GM19324 (cell line): ENCODE measurements at regions not wholly inside any gene's neighbourhood (a gene's known extent, or its start where the extent isn't known, plus 50 kb on each side); places are given as distances from the start of the nearest gene placed in this dataset.

Experiments used
- ATAC-seq: cut with Tn5 transposase; IDR thresholded peaks from one replicate; pipeline ENCODE4 v1.9.1; 2021; ENCODE audit warnings: mild to moderate bottlenecking, moderate library complexity; ENCODE audit not compliant: unreplicated experiment, low FRiP score

DNA sequence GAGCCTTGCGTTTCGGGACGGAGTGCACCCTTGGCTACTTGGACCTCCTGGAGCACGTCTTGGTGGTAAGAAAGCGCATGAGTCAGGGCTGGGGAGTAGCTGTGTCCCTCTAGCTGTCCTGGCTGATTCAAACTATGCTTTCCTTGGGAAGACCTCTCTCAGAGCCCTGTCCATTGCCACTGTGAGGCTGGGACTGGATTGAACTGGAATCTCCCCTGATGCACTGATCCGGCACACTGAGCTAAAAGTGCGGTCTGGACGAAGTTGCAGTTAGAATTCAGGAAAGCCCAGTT, 232.6 kb upstream of the TPM1 start:
- ATAC-seq: no peak

DNA sequence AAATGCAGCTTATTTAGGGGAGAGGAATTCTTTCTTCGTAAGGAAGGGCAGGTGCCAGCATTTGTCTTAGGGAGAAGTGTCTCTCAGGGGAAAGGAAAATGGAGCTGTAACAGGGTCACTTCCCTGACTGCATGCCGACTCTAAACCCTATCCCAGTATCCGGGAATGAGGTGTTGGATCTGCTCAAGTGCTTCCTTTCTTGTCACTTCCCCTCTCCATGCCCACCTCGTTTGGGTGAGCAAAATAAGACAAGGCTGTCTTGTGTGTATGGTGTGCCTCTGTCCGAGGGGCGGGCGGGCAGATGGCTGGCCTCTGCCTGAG, 230.1 kb upstream of the TPM1 start:
- ATAC-seq: no peak

GRCh38 chr15:62816342-62817069, 226.0 kb upstream of the TPM1 start:
- ATAC-seq: no peak

DNA sequence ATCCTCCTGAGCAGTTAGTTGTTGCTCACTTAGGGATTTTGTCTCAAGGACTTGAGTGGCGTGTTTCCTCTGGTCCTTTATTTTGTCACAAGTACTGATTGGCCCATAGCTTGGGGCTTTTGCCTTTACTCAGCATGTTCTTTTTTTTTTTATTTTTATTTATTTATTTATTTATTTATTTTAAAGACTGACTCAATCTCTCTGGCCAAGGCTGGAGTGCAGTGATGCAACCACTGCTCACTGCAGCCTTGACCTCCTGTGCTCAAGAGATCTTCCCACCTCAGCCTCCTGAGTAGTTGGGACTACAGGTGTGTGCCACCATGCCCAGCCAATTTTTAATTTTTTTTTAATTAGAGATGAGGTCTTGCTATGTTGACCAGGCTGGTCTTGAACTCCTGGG, 223.9 kb upstream of the TPM1 start:
- ATAC-seq: no peak

GRCh38 chr15:62821384-62822131, 221.0 kb upstream of the TPM1 start:
- ATAC-seq: no peak

GRCh38 chr15:62822228-62822627, 220.3 kb upstream of the TPM1 start:
- no peak for ATAC-seq

GRCh38 chr15:62823561-62823960, 219.0 kb upstream of the TPM1 start:
- ATAC-seq: no peak

GRCh38 chr15:62824111-62825015, 218.2 kb upstream of the TPM1 start:
- no peak for ATAC-seq

DNA sequence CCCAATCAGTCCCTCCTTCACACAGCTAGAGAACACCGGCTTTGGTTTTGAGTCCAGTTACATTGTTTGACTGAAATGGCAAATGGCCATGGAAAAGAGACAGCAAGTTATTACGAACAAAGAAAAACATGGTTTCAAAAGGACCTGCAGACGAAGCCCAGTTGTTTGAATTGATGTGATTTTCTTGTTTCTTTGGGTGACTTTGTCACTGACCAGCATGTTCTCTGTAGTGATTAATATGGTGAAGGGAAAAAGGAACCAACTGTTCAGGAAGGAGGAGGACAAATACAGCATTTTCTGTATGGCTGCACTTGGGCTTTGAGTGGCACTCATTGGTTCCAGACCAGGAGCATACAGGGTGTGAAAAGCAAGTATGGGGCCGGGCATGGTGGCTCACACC, 217.4 kb upstream of the TPM1 start:
- no peak for ATAC-seq

DNA sequence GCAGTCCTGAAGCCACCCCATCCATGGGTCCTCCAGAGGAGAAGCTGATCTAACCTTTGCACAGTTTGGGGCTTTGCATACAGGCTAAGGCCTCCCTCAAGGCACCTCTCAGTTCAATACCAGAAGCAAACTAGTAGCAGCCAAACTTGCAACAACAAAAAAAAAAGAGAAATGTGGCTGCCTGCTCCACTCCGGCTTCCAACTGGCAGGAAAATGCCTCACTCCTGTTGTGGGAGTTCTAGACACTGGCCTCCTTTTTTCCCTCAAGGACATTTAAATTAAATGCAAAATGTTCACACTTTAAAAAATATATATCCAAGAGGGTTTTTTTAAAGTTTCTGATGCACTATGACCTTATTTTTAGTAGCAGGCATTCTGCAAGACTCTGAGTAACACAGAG, 216.0 kb upstream of the TPM1 start:
- no peak for ATAC-seq

GRCh38 chr15:62828364-62828763, 214.2 kb upstream of the TPM1 start:
- no peak for ATAC-seq

DNA sequence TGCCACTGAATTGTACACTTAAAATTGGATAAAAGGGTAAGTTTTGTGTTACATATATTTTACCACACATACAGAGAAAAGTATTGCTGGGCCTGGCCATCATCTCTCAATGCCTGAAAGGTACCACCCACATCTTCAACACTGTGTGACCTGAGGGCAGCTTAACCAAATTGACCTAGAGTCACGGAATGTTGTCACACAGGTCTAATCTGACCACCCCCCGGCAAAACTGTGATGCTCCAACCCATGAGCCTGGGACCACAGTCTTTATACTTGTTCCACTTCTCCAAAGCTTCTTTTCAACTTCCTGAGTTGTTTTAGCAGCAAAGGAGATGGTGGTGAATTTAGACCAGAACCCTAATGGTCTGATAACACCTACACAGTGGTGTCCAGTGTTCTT, 210.3 kb upstream of the TPM1 start:
- ATAC-seq: no peak

DNA sequence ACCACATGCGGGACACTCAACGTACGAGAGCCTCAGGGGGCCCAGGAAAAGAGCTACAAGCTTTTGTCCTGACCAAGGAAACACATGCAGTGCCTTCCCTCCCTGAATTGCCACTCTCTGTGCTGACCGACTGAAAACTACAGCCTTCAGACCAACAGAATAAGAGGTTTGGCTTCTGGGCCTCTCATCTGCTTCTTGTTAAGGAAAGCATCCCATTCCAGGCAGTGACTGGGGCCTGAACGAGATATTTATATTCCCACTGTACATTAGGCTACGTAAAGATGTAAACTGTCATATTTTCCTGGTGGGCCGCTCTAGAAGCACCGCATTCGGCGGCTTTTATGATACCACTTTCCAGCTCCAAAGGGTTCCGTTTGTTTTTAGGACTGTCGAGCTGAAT, 208.9 kb upstream of the TPM1 start:
- no peak for ATAC-seq

DNA sequence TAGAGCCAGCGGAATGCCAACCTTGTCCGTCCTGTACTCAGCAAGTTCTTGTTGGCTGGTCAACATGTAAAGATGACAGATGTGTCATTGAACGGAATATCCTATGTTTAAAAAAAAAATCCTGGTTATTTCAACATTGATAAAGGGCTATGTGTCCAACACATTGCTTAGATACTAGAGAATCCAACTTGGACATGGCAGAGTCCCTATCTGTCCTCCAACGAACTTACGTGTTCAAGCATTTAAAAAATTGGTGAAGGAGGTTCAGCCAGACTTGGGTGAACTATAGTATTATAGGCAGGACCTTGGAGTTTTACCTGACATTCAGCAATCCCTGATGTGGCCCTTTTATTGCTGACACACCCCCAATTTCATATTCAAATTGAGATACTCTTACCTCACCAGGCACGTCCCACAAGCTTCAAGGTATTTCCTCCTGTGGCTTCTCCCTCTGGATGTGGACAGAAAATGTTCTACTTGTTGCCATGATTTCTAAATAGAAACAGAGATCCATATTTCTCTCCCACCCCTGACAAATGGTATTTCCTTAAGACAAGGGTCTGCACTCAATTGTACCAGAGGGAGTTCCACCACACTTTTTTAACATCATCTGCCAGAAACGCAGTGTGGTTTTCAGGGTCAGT, 207.7 kb upstream of the TPM1 start:
- no peak for ATAC-seq

DNA sequence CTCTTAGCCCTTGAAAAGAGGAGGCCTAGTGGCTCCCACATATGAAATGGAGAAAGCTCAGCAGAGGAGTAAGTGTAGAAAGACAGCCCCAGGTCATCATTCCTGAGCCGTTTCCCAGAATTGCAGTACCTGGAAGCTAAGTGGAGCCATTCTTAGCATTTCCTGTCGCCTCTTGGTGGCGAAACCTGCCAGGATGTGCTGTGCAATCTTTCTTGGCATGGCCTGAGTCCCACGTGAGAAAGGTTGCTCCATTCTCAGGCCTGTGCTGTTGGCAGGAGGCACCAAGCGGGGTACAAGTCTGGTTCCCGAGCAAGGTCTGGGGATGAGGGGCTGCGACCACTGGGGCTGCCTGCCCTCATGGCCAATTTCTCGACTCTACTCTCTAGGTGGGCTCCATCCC, 207.2 kb upstream of the TPM1 start:
- no peak for ATAC-seq

DNA sequence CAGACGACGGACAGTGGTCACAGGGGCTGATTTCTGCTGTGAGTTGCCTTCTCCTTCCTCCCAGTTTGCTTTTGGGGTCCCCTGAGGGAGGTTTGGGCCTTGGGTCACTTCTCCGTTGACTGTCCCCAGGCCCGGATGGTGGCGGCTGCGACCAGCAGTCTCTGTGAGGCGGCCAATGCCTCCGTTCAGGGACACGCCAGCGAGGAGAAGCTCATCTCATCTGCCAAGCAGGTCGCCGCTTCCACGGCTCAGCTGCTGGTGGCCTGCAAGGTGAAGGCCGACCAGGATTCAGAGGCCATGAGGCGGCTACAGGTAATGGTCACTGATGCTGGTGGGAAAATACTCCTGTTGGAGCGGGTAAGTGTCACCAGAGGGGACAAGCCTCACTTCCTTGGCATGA, 206.8 kb upstream of the TPM1 start:
- no peak for ATAC-seq

- ATAC-seq: no peak
These were observed 201.8 kb upstream of the TPM1 start for GRCh38 chr15:62840526-62841268.

DNA sequence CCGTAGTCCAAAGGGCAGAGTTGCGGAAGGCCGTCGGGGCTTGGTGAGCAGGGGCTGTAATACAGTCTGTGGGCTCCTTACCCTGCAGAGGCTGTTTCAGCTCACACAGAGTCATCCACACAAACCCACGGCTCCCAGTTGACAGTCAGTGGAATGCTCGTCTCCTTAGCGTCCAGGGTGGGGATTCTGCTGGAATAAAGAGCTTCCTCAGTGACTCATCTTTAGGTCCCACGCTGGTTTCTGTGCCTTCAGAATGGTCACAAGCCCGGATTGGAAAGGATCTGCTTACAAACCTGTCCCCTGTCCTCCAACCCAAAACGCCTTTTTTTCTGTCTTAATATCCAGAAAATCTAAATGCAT, 201.3 kb upstream of the TPM1 start:
- no peak for ATAC-seq

DNA sequence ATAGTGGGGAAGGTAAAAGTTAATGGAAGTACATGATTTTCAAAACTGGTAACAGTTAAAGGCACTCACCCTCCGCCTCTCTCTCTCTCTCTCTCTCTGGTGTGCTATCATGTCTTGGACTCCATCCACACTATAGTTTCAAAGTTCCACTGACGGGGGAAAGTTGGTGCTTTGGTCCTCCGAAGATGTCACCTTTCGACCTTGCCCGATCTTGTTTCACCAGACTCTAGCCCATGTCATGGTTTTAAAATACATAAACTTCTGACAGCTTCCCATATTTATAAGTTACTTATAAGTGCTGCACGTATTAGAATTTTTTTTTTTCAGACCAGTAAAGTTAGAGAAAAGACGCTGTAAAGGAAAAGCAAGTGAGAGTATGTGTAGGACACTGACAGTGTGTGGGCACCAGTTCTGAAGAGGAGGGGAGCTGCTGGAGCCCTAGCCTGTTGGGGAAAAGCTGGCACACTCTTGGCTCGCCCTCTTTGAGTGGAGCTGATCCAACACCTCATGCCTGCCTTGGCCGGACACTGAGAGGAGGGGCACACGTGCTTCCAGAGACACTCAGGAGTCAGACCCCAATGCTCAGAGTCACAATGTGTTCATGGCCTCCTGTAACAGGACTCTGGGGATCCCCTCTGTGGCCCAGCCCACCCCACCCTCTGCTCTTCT, 200.5 kb upstream of the TPM1 start:
- no peak for ATAC-seq

GRCh38 chr15:62843311-62843710, 199.2 kb upstream of the TPM1 start:
- ATAC-seq: no peak
